IMR-90 (cell line): ENCODE measurements at regions not wholly inside any gene's neighbourhood (a gene's known extent, or its start where the extent isn't known, plus 50 kb on each side); places are given as distances from the start of the nearest gene placed in this dataset.

Source experiments
- ATAC-seq: fragments of 200-7000 bp; cut with Tn5 transposase; 2 replicates; pipeline ENCODE4 v1.9.1; 2020; ENCODE audit warnings: low read depth, mild to moderate bottlenecking, moderate library complexity
- BruUV-seq: library from RNA; stranded (reverse); fragments of 400-500 nt; replicated peaks from 2 replicates; lab custom pipeline; 2021; lab: Mats Ljungman, UMichigan
- CTCF ChIA-PET: fragments of 300-600 bp; formaldehyde crosslinking; extraction: SDS; loops from one replicate; lab custom pipeline; 2021; ENCODE audit warnings: antibody characterized with exemption; lab: Yijun Ruan, JAX
- POLR2A ChIA-PET: fragments of 300-600 bp; sonication (Branson Sonifier 250); formaldehyde crosslinking; loops from one replicate; lab custom pipeline; 2022; ENCODE audit warnings: antibody characterized with exemption; ENCODE audit not compliant: unreplicated experiment; lab: Charles Lee
- DNase-seq: peaks from one replicate; pipeline ENCODE4 v3.0.0; 2013
- H2AFZ ChIP-seq: replicated peaks from 2 replicates; pipeline ENCODE3; 2013; ENCODE audit warnings: low read length, mild to moderate bottlenecking; ENCODE audit not compliant: poor library complexity
- H2AK5ac ChIP-seq: 2 replicates; pipeline ENCODE4 v1.6.1; 2013; ENCODE audit warnings: low read depth, low read length, inconsistent platforms
- H2AK9ac ChIP-seq: replicated peaks from 2 replicates; pipeline ENCODE3; 2013; ENCODE audit warnings: mild to moderate bottlenecking, low read depth, low read length, moderate library complexity; ENCODE audit not compliant: poor library complexity
- H2BK120ac ChIP-seq: 2 replicates; pipeline ENCODE4 v1.6.1; 2013; ENCODE audit warnings: low read depth, low read length, inconsistent platforms
- H2BK15ac ChIP-seq: 3 replicates; pipeline ENCODE4 v1.6.1; 2013; ENCODE audit warnings: low read depth, low read length, inconsistent platforms
- H2BK20ac ChIP-seq: 2 replicates; pipeline ENCODE4 v1.6.1; 2013; ENCODE audit warnings: low read depth, mild to moderate bottlenecking, inconsistent platforms, low read length, moderate library complexity
- H2BK5ac ChIP-seq: 2 replicates; pipeline ENCODE4 v1.6.1; 2013; ENCODE audit warnings: mild to moderate bottlenecking, low read depth, low read length, inconsistent platforms; ENCODE audit not compliant: poor library complexity, severe bottlenecking
- H3K14ac ChIP-seq: replicated peaks from 2 replicates; pipeline ENCODE4 v1.6.1; 2013; ENCODE audit warnings: low read depth, low read length, inconsistent platforms
- H3K18ac ChIP-seq: 2 replicates; pipeline ENCODE4 v1.6.1; 2013; ENCODE audit warnings: low read depth, low read length, control low read depth
- H3K23ac ChIP-seq: 2 replicates; pipeline ENCODE4 v1.6.1; 2013; ENCODE audit warnings: low read depth, low read length, inconsistent platforms
- H3K27ac ChIP-seq: 2 replicates; pipeline ENCODE4 v1.5.1; 2013; ENCODE audit warnings: mild to moderate bottlenecking, control low read depth, low read length; ENCODE audit not compliant: insufficient read depth
- H3K27me3 ChIP-seq: 2 replicates; pipeline ENCODE4 v1.6.1; 2013; ENCODE audit warnings: low read length; ENCODE audit not compliant: control insufficient read depth, insufficient read depth
- H3K36me3 ChIP-seq: 2 replicates; pipeline ENCODE4 v1.6.1; 2013; ENCODE audit warnings: low read length, mixed read lengths; ENCODE audit not compliant: control insufficient read depth, insufficient read depth
- H3K4ac ChIP-seq: 2 replicates; pipeline ENCODE4 v1.6.1; 2013; ENCODE audit warnings: low read depth, low read length, inconsistent platforms
- H3K4me1 ChIP-seq: 2 replicates; pipeline ENCODE4 v1.6.1; 2013; ENCODE audit warnings: low read length, mixed read lengths; ENCODE audit not compliant: control insufficient read depth, insufficient read depth
- H3K4me2 ChIP-seq: 2 replicates; pipeline ENCODE4 v1.6.1; 2013; ENCODE audit warnings: low read depth, mild to moderate bottlenecking, control low read depth, low read length, moderate library complexity
- H3K4me3 ChIP-seq: 2 replicates; pipeline ENCODE4 v1.5.1; 2013; ENCODE audit warnings: low read depth, mild to moderate bottlenecking, control low read depth, low read length, moderate library complexity; ENCODE audit not compliant: insufficient read depth
- H3K56ac ChIP-seq: 2 replicates; pipeline ENCODE4 v1.6.1; 2013; ENCODE audit warnings: low read length, inconsistent platforms; ENCODE audit not compliant: insufficient read depth; ENCODE audit errors: extremely low read depth
- H3K79me1 ChIP-seq, 2 experiments: 2 replicates each; pipeline ENCODE4 v1.6.1; 2013; ENCODE audit warnings: low read length in 2 of 2, inconsistent platforms in 1 of 2, low read depth in 1 of 2
- H3K9ac ChIP-seq: 2 replicates; pipeline ENCODE4 v1.6.1; 2013; ENCODE audit warnings: low read depth, low read length, control low read depth
- H3K9me1 ChIP-seq: 2 replicates; pipeline ENCODE4 v1.6.1; 2013; ENCODE audit warnings: low read length, inconsistent platforms; ENCODE audit not compliant: insufficient read depth
- H3K9me3 ChIP-seq: 2 replicates; pipeline ENCODE4 v1.6.1; 2013; ENCODE audit warnings: low read length; ENCODE audit not compliant: control insufficient read depth, insufficient read depth
- H4K20me1 ChIP-seq: 2 replicates; pipeline ENCODE4 v1.6.1; 2013; ENCODE audit warnings: low read length, inconsistent platforms; ENCODE audit not compliant: insufficient read depth
- H4K5ac ChIP-seq: 2 replicates; pipeline ENCODE4 v1.6.1; 2013; ENCODE audit warnings: mild to moderate bottlenecking, low read depth, low read length, control low read depth
- H4K8ac ChIP-seq, 2 experiments: 2 replicates each; pipeline ENCODE4 v1.6.1; 2013; ENCODE audit warnings: low read depth in 2 of 2, low read length in 2 of 2, control low read depth in 1 of 2, inconsistent platforms in 1 of 2
- H4K91ac ChIP-seq: 2 replicates; pipeline ENCODE4 v1.6.1; 2013; ENCODE audit warnings: low read depth, low read length, inconsistent platforms; ENCODE audit not compliant: insufficient read depth
- MAZ ChIP-seq: IDR thresholded peaks from 2 replicates; pipeline ENCODE4 v1.6.1; 2012; ENCODE audit warnings: low read depth, mild to moderate bottlenecking, low read length, improper control_type of control experiment, moderate library complexity, borderline replicate concordance
- SMC3 ChIP-seq: fragments of 150-350 bp; IDR thresholded peaks from 2 replicates; pipeline ENCODE4 v1.6.1; 2016; ENCODE audit warnings: low read depth, mild to moderate bottlenecking, antibody characterized with exemption, low read length, moderate library complexity
- WGBS, 2 experiments: methylation state at CpG; one replicate each; pipeline versions ENCODE4 v1.1.5 to v1.1.7; 2013; ENCODE audit warnings: missing lambda C conversion rate in 2 of 2; ENCODE audit not compliant: insufficient read length in 1 of 2; ENCODE audit errors: extremely low coverage in 2 of 2; 5-methylcytosine and 5-hydroxymethylcytosine counted together
- dilution Hi-C: fragments of 300-500 bp; cut with HindIII; formaldehyde crosslinking; loops from one replicate; pipeline ENCODE4 v1.14.3; 2018; ENCODE audit warnings: low sequenced_read_pairs; ENCODE audit not compliant: unreplicated experiment
- in situ Hi-C: fragments of 300-500 bp; cut with MboI; formaldehyde crosslinking; loops from 3 replicates; pipeline ENCODE4 v1.14.3; 2019; ENCODE audit warnings: low sequenced_read_pairs, inconsistent platforms, mixed read lengths
- intact Hi-C: fragments of 100-400 bp; cut with micrococcal nuclease; formaldehyde crosslinking; loops from 2 replicates; pipeline ENCODE4 v1.10.0; 2022

GRCh38 chr3:104291878-104292277 lies 1074.8 kb upstream of the ALCAM start:
- Histone ChIP-seq H3K79me1 (no peaks in the 10 kb centered on the region), H3K27me3 (no peaks in the 10 kb centered on the region), H2AK5ac (no peak overlapping the region), H2AFZ (no peak overlapping the region), H2BK15ac (no peak overlapping the region), H3K4me3 (no peak overlapping the region), H3K36me3 (no peaks in the 10 kb centered on the region), H2BK5ac (no peak overlapping the region), H2AK9ac (no peak overlapping the region), H3K4me2 (peak overlapping the region; percentile 87), H3K23ac (no peak overlapping the region), H3K56ac (no peak overlapping the region), H3K18ac (no peak overlapping the region), H3K4me1 (no peaks in the 10 kb centered on the region), H2BK20ac (no peak overlapping the region), H3K4ac (no peak overlapping the region), H3K9me1 (no peaks in the 10 kb centered on the region), H3K9me3 (no peaks in the 10 kb centered on the region), H2BK120ac (no peak overlapping the region), H3K14ac (no peak overlapping the region), H4K91ac (no peak overlapping the region), H4K20me1 (no peaks in the 10 kb centered on the region), H3K27ac (no peak overlapping the region), H3K9ac (no peak overlapping the region), H4K5ac (no peak overlapping the region), H4K8ac (no peak overlapping the region)
- TF ChIP-seq MAZ (no peak), SMC3 (no peak)
- POLR2A ChIA-PET = interaction anchor here (0.6 kb wide), 1 partner anchor 934 kb away, joined by 4 read pairs; no protein-coding TSS in a partner anchor
- no CpG with 5 or more reads among the region's 2 CpGs for WGBS, 2 experiments
- intact Hi-C loops = loop anchor here (5.0 kb wide), 1 partner anchor 1075 kb away; the partner anchor contains the start of gene ALCAM
- in situ Hi-C loops = no loop called here
- dilution Hi-C loops = no loop called here
- CTCF ChIA-PET = interaction anchor here (1.3 kb wide), 1 partner anchor 13 kb away, joined by 4 read pairs; no protein-coding TSS in a partner anchor
- BruUV-seq = no TSS peak
- DNase-seq (no peak), ATAC-seq (no peak)
